ENCODE measurements at regions not wholly inside any gene's neighbourhood (a gene's known extent, or its start where the extent isn't known, plus 50 kb on each side); places are given as distances from the start of the nearest gene placed in this dataset.
"Not testable (repeated sequence)": the region's sequence is repeated elsewhere in the genome, so short reads cannot be mapped to it uniquely, and the experiment has no call there.

- no peak for DNase-seq
These were observed 68.6 kb upstream of the PPP3CA start for GRCh38 chr4:101415962-101416361.

DNA sequence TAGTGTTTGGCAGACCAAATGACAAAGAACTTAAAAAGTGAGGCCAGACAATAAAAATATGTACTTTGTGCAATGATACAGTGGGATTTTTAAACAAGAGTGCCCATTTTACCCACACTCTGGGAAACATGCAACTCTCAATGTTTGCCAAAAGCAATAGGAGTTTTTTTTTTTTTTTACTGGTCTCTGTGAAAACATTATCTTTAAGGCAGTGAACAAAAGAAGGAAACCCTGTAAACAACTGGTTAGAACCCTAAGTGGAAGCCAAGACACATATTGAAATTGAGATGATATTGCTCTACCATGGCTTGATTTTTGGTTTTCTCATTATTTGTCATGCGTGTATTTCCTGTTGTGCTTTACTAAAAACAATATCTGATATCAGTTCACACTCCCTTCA lies 67.2 kb upstream of the PPP3CA start:
- DNase-seq: no peak

DNA sequence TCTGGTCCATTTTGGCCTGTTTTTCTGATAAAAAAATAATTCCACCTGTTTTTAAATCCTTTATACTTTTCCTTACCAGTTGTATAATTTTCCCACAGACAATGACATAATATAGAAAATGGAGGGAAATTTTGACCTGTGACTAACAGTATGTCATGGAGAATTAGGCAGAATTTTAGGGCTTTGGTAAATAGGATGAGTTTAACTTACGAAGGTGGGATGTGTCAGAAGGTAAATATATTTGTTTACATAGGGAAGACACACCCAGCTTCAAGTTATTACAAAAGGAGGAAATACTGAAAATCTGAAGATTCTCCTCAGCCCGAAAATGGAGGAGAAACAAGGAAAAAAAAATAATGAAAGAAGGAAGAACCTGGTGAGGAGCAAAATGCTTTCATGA lies 64.6 kb upstream of the PPP3CA start:
- DNase-seq: no peak

GRCh38 chr4:101411281-101411910 lies 64.1 kb upstream of the PPP3CA start:
- not testable (repeated sequence) for DNase-seq

DNA sequence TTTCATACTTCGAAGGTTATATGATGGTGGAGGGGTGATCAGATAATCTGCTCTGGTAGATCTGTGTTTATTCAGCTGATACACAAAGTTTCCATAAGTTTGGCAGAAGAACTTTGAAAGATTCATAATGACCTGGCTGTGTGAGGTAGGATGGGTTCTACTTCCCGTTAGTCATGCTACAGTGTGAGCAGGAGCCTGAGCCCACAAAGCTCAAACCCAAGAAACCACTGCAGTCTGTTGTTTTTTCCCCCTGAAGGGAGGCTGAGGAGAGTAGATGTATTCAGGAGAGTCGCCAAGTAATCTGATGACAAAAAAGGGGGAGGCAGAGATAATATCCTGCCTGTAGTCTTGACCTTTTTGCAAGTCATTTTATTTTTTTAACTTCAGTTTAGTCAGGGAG lies 52.8 kb upstream of the PPP3CA start:
- DNase-seq: no peak

DNA sequence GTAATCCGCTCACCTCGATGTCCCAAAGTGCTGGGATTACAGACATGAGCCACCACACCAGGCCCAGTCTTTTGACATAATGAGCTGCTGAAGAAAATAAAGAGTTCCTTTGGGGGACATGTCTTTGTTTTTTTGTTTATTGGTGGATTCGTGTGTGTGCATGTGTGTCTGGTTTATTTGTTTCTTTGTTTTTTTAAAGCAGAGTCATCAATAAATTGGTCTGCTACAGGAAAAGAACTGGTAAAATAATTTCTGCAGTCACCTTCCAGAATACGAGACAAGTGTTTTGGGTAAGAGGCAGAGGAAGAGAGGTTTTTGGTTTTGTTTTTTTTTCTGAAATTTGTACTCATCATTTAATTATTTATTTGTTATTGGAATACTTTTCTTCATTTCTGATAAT lies 51.5 kb upstream of the PPP3CA start:
- no peak for DNase-seq
